GM18858 (cell line): ENCODE measurements at regions not wholly inside any gene's neighbourhood (a gene's known extent, or its start where the extent isn't known, plus 50 kb on each side); places are given as distances from the start of the nearest gene placed in this dataset.

Experiments
- ATAC-seq: cut with Tn5 transposase; IDR thresholded peaks from one replicate; pipeline ENCODE4 v1.9.1; 2021; ENCODE audit not compliant: unreplicated experiment

DNA sequence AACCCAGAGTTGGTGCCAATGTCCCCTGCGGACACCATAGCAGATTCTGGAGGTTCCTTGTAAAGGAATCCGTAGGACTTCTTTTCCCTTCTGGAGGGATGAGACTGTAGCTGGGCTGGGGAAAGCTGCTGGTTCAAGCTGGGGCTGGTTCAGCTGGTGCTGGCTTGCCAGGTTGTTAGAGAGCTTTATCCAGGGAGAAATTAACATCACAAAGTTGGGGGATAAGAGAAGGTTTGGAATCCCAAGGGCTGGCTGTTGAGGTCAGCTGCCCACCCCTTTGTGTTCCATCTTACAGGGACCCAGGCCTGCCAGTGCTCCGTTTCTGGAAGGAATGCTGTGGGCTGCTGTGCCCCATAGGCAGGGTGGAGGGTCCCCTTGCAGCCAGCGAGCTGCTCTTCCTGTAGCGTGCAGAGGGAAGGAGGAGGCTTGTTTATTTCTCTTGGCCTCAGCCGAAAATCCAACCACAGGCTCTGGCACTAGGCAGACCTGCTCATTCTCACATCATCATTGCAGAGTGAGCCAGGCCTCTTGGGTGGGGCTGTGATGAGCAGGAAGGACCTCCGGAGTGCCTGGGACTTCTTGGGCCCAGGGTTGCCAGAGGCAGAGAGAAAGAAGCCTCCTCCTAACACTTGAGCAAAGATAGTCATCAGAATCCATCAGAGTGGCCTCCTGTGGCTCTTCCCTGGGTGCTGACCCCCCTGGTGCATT lies 251.1 kb downstream of the SEC14L1 start:
- ATAC-seq: no peak

DNA sequence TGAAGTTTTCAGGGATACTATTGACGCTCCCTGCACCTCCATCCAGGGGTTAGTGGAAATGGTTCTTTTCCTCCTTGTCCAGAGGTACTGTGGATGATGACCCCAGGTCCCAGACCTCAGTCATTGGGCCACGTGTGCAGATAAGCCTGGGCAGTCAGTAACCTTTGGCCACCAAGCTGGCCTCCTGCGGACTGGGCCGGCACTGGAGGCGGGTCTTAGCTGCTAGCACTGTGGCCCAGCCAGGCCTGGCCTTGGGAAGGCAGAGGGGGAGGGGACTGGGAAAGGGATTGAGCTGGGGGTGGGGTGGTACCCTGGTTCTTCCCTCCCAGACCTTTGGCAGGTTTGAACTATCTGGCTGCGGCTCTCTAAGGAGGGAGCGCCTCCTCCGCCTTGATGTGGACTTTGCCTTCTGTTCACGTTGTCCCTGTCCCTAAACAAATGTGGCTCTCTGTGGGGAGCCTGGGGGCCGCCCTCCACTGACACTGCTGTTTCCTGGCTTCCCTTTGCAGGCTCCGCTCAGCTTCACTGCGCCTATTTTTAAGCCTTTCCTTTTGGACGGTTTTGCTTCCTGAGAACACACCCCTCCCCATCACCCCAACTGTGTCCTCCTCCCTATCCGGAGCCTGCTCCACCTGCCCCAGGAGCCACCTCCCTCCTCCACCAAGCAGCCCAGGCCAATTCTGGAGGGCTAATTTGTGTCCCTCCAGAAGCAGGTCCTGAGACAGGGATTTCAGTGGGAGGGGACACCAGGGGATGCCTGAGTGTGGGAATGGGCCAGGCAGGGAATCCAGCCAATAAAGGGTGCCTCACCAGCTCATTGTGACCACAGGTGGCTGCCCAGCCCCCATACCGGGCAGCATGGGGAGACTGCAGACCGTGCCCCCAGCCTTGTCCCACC lies 251.9 kb downstream of the SEC14L1 start:
- ATAC-seq: no peak

DNA sequence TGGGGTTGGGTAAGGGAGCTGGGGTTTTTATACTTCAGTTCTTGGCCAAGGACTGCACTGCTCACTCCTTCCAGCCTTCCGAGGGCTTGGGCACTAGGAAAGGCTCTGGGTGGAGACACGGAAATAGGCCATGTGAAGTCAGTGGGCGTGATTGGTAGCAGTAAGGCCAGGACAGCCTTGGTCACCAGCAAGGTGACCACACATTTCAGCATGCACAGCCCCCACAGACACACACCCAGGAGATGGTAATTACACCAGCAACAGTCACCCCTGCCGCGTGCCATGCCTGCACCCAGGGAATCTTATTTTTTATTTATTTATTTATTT lies 252.5 kb downstream of the SEC14L1 start:
- ATAC-seq: no peak

DNA sequence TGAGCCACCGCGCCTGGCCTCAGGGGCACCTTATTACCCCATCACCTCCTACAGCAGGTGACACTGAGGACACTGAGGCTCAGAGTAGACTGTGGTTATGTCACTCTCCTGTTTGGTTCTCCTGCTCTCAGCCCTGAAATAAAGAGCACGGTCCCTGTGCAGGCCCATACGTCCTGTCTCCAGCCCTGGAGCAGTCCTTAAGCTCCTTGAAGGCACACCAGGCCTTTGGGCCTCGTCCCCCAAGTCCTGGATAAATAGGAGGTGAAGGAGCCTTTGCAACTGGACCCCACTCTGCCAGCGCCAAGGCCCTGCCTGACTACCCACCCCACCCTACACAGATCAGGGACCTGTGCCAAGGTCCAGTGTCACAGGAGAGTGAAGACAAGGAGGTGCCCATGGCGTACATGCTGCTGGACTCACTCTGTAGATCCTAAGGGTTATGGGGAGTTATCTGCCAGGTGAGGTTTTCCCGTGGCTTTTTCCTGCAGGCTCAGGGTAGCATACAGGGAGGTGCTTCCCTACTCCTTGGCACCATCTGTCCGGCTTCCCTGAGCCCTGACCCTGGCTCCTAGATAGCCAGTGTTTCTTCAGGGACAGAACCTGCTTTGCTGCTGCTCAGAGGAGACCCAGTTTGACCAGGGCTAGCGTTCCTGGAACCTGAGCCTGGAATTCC lies 253.2 kb downstream of the SEC14L1 start:
- no peak for ATAC-seq

DNA sequence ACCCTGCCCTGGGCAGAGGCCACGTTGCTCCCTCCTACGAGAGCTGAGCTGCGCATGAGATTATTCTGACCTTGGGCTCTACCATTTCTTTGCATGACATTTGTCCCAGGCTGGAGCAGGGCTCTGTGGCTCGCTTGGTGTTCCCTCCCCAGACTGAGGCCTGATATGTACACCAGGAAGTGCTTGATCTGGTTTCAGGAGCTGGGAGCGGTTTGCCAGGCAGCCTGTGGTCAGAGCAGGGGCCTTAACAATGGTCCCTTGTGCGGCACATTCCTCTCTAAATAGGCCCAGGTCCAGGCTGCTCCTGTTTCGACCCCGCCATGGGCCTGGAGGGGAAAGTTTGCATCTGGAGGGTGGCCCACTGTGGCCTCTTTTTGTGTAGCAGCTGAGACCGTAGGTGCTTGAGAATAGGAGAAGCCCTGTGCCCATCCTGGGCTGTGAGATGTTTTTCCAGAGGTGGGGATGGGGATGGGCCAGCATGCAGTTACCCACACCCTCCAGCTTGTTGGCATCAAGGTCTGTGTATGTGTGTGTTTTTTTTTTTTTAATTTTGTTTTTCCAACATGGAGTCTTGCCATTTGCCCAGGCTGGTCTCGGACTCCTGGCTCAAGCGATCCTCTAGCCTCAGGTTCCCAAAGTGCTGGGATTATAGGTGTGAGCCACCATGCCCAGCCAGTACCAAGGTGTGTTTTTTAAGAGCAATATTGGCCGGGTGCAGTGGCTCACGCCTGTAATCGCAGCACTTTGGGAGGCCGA lies 253.9 kb downstream of the SEC14L1 start:
- ATAC-seq: no peak

DNA sequence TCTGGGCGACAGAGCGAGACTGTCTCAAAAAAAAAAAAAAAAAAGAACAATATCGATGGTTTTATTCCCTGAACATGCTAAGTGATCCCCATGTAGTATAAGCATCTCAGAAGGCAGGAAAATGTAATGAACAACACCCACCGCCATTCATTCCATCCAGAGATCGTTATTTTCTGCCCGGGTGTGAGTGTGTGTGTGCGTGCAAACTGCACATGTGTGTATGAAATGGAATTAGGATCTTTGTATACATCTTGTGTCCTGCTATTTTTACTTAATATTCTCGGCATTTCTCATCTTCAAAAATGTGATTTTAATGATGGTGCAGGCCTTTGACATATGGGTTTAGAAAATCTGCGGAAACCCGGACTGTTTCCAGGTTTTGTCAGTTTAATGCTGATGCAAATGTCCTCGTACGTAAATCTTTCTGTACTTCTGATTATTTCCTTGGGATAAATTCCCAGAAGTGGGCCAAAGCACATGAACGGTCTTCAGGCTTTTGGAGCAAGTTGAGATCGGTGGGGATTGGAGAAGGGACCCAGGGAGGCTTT lies 254.8 kb downstream of the SEC14L1 start:
- ATAC-seq: no peak

DNA sequence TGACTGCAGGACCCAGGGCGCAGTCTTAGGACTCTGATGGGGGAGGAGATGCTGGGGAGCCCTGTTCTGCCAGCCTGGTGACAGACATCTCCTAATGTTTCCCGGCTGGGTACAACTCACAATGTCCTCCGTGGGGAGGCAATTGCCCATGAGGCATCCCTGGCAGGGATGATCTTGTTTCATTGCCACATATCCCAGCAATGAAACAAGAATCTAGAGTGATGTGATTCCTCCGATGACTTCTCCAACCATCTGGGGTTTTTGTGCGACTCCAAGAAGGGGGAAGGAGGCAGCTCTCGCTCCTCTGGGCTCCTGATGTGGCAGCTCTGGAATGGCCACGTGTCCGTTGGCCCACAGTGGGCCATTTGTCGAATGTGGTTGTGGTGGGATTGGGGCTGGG lies 255.8 kb downstream of the SEC14L1 start:
- ATAC-seq: no peak

DNA sequence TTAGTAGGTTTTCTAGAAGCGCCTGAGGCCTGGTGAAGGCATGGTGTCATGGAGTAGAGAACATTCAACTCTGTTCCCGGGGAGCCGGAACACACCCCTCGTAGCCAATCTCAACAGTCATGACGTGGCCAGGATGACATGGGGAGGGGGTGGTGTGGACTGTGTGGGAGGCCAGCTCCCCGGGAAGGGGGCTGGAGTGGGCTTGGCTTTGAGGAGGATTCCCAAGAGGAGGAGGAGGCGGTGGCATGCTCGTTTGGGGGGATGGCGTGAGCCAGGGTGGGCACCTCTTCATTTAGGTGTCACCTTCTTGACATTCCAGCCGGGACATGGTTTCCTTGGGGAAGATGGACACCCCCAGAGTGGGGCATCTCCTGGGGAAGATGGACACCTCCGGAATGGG lies 257.5 kb downstream of the SEC14L1 start:
- ATAC-seq: no peak

DNA sequence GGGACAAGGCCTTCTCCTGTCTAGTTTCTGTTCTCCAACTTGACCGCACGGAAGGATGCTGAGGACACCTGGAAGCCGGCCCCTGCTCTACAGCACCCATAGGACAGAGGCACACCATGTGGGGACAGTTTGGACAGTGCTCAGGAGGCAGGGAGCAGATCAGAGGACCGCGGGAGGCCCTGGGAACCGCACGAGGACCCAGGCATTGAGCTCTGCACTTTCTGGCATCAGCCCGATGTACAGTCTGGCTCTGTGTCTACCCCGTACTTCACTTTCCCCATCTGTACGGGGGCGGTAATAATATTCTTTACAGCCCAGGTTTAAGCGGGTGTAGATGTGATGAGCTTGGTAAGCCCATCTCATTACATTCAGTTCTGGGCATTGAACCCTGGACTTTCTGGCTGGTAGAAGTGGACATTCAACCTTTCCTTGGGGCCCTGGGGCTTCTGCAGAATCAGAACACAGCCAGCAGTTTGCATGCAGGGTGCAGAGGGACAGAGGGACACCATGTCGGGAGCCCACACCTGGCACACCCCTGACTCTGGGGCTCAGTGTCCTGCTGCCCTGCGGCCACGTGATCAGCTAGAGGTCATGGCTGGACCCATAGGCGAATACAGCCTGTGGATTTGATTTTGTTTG lies 258.7 kb downstream of the SEC14L1 start:
- no peak for ATAC-seq

DNA sequence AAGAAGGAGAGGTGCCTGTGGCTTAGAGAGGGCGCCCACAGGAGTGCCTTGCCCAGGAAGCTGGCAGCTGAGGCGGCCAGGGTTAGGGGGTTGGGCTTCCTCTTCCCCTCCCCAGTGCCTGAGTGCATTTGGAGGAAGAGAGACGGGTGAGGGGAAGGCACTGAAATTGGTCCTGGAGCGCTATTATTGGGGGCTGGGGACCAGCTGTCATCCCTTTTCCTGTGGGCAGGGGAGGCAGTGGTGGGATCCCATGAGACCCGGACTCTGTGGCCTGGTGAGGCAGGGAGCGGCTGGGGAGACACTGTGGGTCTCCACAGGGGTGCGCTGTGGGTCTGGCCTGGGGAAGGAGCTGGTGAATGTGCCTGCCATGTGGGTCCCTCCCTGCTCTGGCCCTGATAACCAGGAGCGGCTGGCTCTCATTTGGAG lies 259.7 kb downstream of the SEC14L1 start:
- ATAC-seq: no peak

DNA sequence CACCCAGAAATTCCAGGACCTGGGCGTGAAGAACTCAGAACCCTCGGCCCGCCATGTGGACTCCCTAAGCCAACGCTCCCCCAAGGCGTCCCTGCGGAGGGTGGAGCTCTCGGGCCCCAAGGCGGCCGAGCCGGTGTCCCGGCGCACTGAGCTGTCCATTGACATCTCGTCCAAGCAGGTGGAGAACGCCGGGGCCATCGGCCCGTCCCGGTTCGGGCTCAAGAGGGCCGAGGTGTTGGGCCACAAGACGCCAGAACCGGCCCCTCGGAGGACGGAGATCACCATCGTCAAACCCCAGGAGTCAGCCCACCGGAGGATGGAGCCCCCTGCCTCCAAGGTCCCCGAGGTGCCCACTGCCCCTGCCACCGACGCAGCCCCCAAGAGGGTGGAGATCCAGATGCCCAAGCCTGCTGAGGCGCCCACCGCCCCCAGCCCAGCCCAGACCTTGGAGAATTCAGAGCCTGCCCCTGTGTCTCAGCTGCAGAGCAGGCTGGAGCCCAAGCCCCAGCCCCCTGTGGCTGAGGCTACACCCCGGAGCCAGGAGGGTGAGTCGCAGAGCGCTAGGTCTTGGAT lies 261.5 kb downstream of the SEC14L1 start:
- no peak for ATAC-seq

DNA sequence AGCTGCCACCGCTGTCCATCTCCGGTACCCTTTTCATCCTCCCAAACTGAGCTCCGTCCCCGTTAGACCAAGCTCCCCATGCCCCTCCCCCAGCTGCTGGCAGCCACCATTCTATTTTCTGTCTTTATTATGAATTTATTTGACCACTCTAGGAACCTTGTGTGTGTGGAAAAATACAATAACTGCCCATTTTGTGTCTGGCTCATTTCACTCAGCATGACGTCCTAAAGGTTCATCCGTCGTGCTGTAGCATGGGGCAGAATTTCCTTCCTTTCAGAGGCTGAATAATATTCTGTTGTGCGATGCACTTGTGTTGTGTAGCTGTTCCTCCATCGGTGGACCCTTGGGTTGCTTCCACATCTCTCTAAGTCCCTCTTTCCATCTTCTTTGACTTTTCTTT lies 263.1 kb downstream of the SEC14L1 start:
- no peak for ATAC-seq

DNA sequence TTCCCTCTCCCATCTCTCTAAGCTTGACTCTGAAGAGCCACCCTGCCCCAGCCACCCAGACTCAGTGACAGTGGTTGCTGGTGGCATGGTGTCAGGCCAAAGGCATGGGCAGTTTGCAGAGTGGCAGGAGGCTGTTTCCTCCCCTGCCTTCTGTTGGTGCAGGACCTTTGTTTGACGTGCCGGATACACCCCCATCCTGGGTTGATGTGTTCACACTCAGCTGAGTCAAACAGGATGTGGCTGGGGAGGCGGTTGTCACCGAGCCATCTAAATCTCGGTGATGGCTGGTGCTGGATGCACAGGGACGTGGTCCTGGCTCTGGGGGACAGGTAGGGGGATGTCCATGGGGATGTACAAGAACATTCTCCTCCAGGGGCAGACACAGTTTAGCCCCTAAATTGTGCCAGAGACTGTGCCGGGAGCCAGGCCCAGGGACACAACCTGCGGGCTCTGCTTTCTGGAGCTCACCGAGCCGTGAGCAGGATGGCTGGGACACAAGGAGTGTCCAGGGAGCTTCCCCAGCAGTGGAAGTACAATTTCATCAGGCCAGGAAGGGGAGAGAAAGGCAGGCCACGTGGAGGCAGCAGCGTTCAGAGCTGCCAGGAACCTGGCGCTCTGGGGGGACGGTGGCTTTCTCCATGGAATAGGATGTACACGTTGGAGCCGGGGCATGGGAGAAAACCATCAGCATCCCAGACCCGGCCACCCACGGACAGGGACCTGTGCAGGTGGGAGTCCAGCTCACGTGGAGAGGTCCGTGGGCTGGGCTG lies 264.2 kb downstream of the SEC14L1 start:
- ATAC-seq: peak; percentile 44

DNA sequence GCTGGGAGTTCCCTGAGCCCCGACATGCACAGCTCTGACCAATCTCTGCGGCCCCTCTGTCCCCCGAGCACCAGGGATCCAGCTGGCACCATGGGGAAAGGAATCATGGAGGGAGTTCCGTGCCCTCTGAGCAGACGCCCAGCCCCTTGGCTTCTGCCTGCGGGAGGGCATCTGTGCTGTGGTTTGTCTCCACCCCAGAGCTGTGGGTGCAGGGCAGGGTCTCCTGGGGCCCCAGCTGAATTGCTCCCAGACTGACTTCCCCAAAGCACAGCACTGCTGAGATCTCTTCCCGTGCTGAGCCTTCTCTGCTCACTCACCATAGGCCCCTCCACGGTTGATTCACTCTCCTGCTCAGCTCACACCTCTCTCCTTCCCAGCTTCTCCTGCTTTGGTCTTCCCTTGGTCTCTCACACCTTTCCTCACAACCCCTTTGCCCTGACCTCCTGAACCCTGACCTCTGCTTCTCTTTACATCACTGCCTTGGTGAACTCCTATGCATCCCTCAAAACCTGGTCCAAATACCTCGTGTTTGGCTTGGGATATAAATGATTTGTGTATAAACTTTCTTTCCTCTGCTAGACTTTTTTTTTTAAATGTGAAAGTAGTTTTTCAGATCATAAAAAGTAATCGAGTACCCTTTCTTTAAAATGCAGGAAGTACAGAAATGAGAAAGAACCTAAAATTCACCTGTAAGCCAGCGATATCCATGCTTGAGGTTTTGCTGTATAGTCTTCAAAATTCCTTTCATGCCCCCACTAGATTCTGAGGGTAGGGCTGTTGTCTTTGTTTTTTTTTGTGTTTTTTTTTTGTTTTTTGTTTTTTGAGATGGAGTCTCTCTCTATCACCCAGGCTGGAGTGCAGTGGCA lies 265.3 kb downstream of the SEC14L1 start:
- ATAC-seq: no peak

DNA sequence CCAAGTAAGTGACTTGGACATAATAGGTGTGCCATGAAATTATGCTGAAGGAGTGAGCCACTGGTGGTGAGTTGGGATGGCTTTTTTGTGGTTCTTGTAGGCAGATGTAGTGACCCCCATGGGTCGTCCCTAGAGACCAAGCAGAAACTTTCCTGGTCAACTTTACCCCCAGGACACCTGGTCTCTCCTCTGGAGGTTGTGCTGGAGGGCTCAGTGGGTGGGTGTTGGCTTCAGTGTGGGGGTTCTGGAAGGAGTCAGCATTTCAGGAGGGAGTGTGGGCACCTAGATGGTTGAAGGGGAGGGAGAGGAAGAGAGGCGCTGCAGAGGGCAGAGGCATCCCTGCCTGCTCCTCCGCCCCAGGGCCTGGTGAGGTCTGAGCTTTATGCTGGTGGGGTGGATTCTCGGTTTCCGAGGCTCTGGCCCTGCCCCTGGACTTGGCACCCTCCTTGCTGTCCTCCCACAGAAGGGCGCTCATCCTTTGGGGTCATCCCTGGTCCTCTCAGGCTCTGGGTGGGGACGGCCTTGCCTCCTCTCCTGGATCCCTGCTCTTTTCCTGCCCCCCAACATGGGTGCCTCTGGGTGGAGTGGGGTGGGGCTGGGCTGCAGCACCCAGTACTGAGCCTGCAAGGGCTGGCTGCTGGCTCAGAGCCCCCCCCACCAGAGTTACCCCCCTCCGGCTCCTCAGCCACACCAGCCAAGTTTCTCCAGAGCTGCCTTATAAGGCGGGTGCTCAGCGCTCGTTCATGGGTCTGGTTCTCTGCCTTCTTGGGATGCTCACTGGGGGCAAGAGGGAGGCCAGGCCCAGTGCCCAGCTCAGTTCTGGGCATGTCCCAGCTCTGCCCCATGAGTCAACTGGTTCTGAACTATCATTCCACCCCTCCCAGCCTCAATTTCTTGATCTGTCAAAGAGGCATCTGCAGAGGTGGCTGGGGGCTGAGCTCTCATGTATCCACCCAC lies 266.8 kb downstream of the SEC14L1 start:
- no peak for ATAC-seq

DNA sequence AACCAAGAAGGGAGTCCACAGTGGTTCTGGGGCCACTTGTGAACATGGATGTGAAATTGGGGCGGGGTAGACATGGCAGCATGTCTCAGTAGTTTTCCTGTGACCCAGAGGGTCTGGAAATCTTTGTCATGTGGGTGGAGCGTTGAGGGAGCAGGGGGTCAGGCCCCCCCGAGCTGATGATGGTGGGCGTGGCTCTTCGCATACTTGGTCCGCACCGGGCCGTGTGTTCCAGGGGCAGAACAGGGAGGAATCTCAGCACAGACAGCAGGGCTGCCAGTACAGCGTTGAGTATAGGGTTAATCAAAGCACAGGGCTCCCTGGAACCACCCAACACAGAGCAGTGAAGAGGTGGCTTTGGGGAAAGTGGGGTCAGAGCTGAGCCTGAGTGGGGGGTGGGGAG lies 267.5 kb downstream of the SEC14L1 start:
- no peak for ATAC-seq
